SK-N-SH treated with all-trans-retinoic acid at 6 μM for 48 hours (cell line): ENCODE measurements at regions not wholly inside any gene's neighbourhood (a gene's known extent, or its start where the extent isn't known, plus 50 kb on each side); places are given as distances from the start of the nearest gene placed in this dataset.

Experiments
- ATAC-seq: fragments of 200-7000 bp; cut with Tn5 transposase; 3 replicates; pipeline ENCODE4 v1.9.1; 2020; ENCODE audit warnings: mild to moderate bottlenecking, moderate library complexity
- ARNTL ChIP-seq: fragments of 450-650 bp; formaldehyde crosslinking; IDR thresholded peaks from 2 replicates; pipeline ENCODE4 v1.5.0; 2020; ENCODE audit warnings: low read depth, mild to moderate bottlenecking, moderate library complexity, borderline replicate concordance
- BACH2 ChIP-seq: fragments of 250-450 bp; sonication (Bioruptor Pico); IDR thresholded peaks from 2 replicates; pipeline ENCODE4 v1.9.0; 2021; ENCODE audit warnings: mild to moderate bottlenecking, borderline replicate concordance
- CREB5 ChIP-seq: fragments of 250-450 bp; sonication (Bioruptor Pico); IDR thresholded peaks from 2 replicates; pipeline ENCODE4 v1.5.1; 2020; ENCODE audit warnings: low read depth, mild to moderate bottlenecking, moderate library complexity
- CSDC2 ChIP-seq: fragments of 250-450 bp; sonication (Bioruptor Pico); IDR thresholded peaks from 2 replicates; pipeline ENCODE4 v1.5.0; 2020; ENCODE audit warnings: mild to moderate bottlenecking, moderate library complexity
- ESRRG ChIP-seq: fragments of 250-450 bp; sonication (Bioruptor Pico); IDR thresholded peaks from 2 replicates; pipeline ENCODE4 v1.6.1; 2021; ENCODE audit warnings: mild to moderate bottlenecking
- GLIS3 ChIP-seq: fragments of 250-450 bp; sonication (Bioruptor Pico); IDR thresholded peaks from 2 replicates; pipeline ENCODE4 v1.5.0; 2020; ENCODE audit warnings: mild to moderate bottlenecking, moderate library complexity
- ISL1 ChIP-seq: fragments of 250-450 bp; sonication (Bioruptor Pico); IDR thresholded peaks from 2 replicates; pipeline ENCODE4 v2.1.2; 2022; ENCODE audit warnings: mild to moderate bottlenecking, moderate library complexity
- OSR1 ChIP-seq: fragments of 250-450 bp; sonication (Bioruptor Pico); IDR thresholded peaks from 2 replicates; pipeline ENCODE4 v1.8.0; 2022; ENCODE audit warnings: moderate library complexity, mild to moderate bottlenecking, inconsistent platforms
- PATZ1 ChIP-seq: fragments of 250-450 bp; sonication (Bioruptor Pico); IDR thresholded peaks from 2 replicates; pipeline ENCODE4 v1.8.0; 2020; ENCODE audit warnings: mild to moderate bottlenecking, moderate library complexity, borderline replicate concordance
- POU6F1 ChIP-seq: fragments of 250-450 bp; sonication (Bioruptor Pico); IDR thresholded peaks from 2 replicates; pipeline ENCODE4 v1.8.0; 2021; ENCODE audit warnings: low read depth, mild to moderate bottlenecking, moderate library complexity, borderline replicate concordance
- PPARA ChIP-seq: fragments of 250-450 bp; sonication (Bioruptor Pico); IDR thresholded peaks from 2 replicates; pipeline ENCODE4 v1.5.0; 2020; ENCODE audit warnings: mild to moderate bottlenecking, borderline replicate concordance
- RARB ChIP-seq: fragments of 250-450 bp; sonication (Bioruptor Pico); IDR thresholded peaks from 2 replicates; pipeline ENCODE4 v1.8.0; 2021; ENCODE audit warnings: mild to moderate bottlenecking, moderate library complexity
- SNAI2 ChIP-seq: fragments of 250-450 bp; sonication (Bioruptor Pico); IDR thresholded peaks from 2 replicates; pipeline ENCODE4 v1.5.0; 2020; ENCODE audit warnings: mild to moderate bottlenecking, moderate library complexity
- TCF4 ChIP-seq: fragments of 250-450 bp; sonication (Bioruptor Pico); IDR thresholded peaks from 2 replicates; pipeline ENCODE4 v1.8.0; 2021; ENCODE audit warnings: mild to moderate bottlenecking, moderate library complexity, borderline replicate concordance
- TOX ChIP-seq: fragments of 250-450 bp; sonication (Bioruptor Pico); IDR thresholded peaks from 2 replicates; pipeline ENCODE4 v1.8.0; 2021; ENCODE audit warnings: mild to moderate bottlenecking, moderate library complexity, borderline replicate concordance
- TSHZ2 ChIP-seq: fragments of 250-450 bp; sonication (Bioruptor Pico); IDR thresholded peaks from 2 replicates; pipeline ENCODE4 v1.5.0; 2020; ENCODE audit warnings: mild to moderate bottlenecking, moderate library complexity
- ZC3H10 ChIP-seq: fragments of 250-450 bp; sonication (Bioruptor Pico); IDR thresholded peaks from 2 replicates; pipeline ENCODE4 v1.5.1; 2021; ENCODE audit warnings: mild to moderate bottlenecking, moderate library complexity
- ZFP3 ChIP-seq: fragments of 250-450 bp; sonication (Bioruptor Pico); IDR thresholded peaks from 2 replicates; pipeline ENCODE4 v1.5.0; 2020; ENCODE audit warnings: mild to moderate bottlenecking, moderate library complexity
- ZFP30 ChIP-seq: fragments of 450-650 bp; formaldehyde crosslinking; IDR thresholded peaks from 2 replicates; pipeline ENCODE4 v1.5.0; 2022; ENCODE audit warnings: mild to moderate bottlenecking, moderate library complexity
- ZNF565 ChIP-seq: fragments of 450-650 bp; formaldehyde crosslinking; conservative IDR thresholded peaks from 2 replicates; pipeline ENCODE4 v1.5.0; 2020; ENCODE audit warnings: low read depth, mild to moderate bottlenecking, moderate library complexity
- ZNF70 ChIP-seq: fragments of 450-650 bp; formaldehyde crosslinking; IDR thresholded peaks from 2 replicates; pipeline ENCODE4 v1.5.0; 2020; ENCODE audit warnings: mild to moderate bottlenecking, moderate library complexity

GRCh38 chr2:11989354-11989703 lies 242.9 kb downstream of the LPIN1 start (continued):
- TF ChIP-seq TSHZ2 (CRISPR knock-in tag) (no peak), GLIS3 (CRISPR knock-in tag) (no peak), BACH2 (CRISPR knock-in tag) (no peak), PATZ1 (CRISPR knock-in tag) (no peak), ZNF70 (CRISPR knock-in tag) (no peak), SNAI2 (CRISPR knock-in tag) (no peak), ZFP30 (CRISPR knock-in tag) (no peak), CREB5 (no peak), ZC3H10 (CRISPR knock-in tag) (no peak)
- TF ChIP-seq, all 23 proteins: peak for 0

GRCh38 chr2:11990576-11990975 lies 244.1 kb downstream of the LPIN1 start:
- no peak for TF ChIP-seq BACH2 (CRISPR knock-in tag)
- TF ChIP-seq OSR1 (CRISPR knock-in tag): no peak
- TF ChIP-seq RARB: no peak
- no peak for TF ChIP-seq ZC3H10 (CRISPR knock-in tag)
- no peak for TF ChIP-seq SNAI2 (CRISPR knock-in tag)
- TF ChIP-seq GLIS3 (CRISPR knock-in tag): no peak
- no peak for TF ChIP-seq CSDC2 (CRISPR knock-in tag)
- TF ChIP-seq TSHZ2 (CRISPR knock-in tag): no peak
- TF ChIP-seq PPARA: no peak
- TF ChIP-seq ZFP3 (CRISPR knock-in tag): no peak
- TF ChIP-seq ZNF565 (CRISPR knock-in tag): no peak
- no peak for ATAC-seq

GRCh38 chr2:11993749-11994148 lies 247.3 kb downstream of the LPIN1 start:
- TF ChIP-seq PPARA: no peak
- no peak for TF ChIP-seq ESRRG (CRISPR knock-in tag)
- no peak for TF ChIP-seq RARB
- TF ChIP-seq SNAI2 (CRISPR knock-in tag): no peak
- no peak for TF ChIP-seq TSHZ2 (CRISPR knock-in tag)
- TF ChIP-seq TOX (CRISPR knock-in tag): no peak
- TF ChIP-seq CSDC2 (CRISPR knock-in tag): no peak
- no peak for TF ChIP-seq GLIS3 (CRISPR knock-in tag)
- TF ChIP-seq ZFP3 (CRISPR knock-in tag): no peak
- TF ChIP-seq POU6F1 (CRISPR knock-in tag): no peak
- no peak for TF ChIP-seq ZFP30 (CRISPR knock-in tag)
- no peak for TF ChIP-seq TCF4
- TF ChIP-seq ZNF565 (CRISPR knock-in tag): no peak
- no peak for TF ChIP-seq ZNF70 (CRISPR knock-in tag)
- TF ChIP-seq ZC3H10 (CRISPR knock-in tag): no peak
- no peak for TF ChIP-seq ISL1 (CRISPR knock-in tag)
- TF ChIP-seq BACH2 (CRISPR knock-in tag): no peak
- no peak for TF ChIP-seq ARNTL (CRISPR knock-in tag)
- no peak for ATAC-seq
